HepG2 (cell line): ENCODE measurements at regions not wholly inside any gene's neighbourhood (a gene's known extent, or its start where the extent isn't known, plus 50 kb on each side); places are given as distances from the start of the nearest gene placed in this dataset.

Source experiments
- ATAC-seq: fragments of 200-7000 bp; cut with Tn5 transposase; 3 replicates; pipeline ENCODE4 v1.9.1; 2020; ENCODE audit warnings: mild to moderate bottlenecking, moderate library complexity
- BruUV-seq: library from RNA; stranded (reverse); fragments of 400-500 nt; replicated peaks from 2 replicates; lab custom pipeline; 2021; lab: Mats Ljungman, UMichigan
- CTCF ChIA-PET: fragments of 300-600 bp; formaldehyde crosslinking; extraction: SDS; loops from one replicate; lab custom pipeline; 2021; ENCODE audit warnings: low total read pairs, inconsistent platforms, low intra/inter-chr PET ratio; lab: Yijun Ruan, JAX
- POLR2A ChIA-PET: fragments of 350-600 bp; sonication (Branson Sonifier 250); formaldehyde crosslinking; loops from one replicate; lab custom pipeline; 2020; ENCODE audit warnings: antibody characterized with exemption, inconsistent platforms; lab: Yijun Ruan, JAX
- DNase-seq: peaks from one replicate; pipeline ENCODE4 v3.0.0-alpha.2; 2015; ENCODE audit warnings: low spot score
- FAIRE-seq: peaks from 3 replicates; lab custom pipeline; 2011; peaks lifted over from hg19 to GRCh38; lab: Jason Lieb, UNC
- H2AFZ ChIP-seq: one replicate; pipeline ENCODE4 v1.6.1; 2011; ENCODE audit warnings: low read length, inconsistent platforms
- H3K27ac ChIP-seq: fragments of 300-600 bp; 3 replicates; pipeline ENCODE4 v1.8.0; 2011; ENCODE audit warnings: mixed run types, mild to moderate bottlenecking, mixed read lengths, low read length, inconsistent platforms; ENCODE audit not compliant: insufficient read depth; ENCODE audit errors: extremely low read length
- H3K27me3 ChIP-seq, 2 experiments: fragments of 200-600 bp in 1 of 2; 2 replicates in 1 of 2; 3 replicates in 1 of 2; pipeline versions ENCODE4 v1.6.0 to v1.8.0; 2011; ENCODE audit warnings: low read length in 2 of 2, mild to moderate bottlenecking in 2 of 2, moderate library complexity in 2 of 2, inconsistent platforms in 1 of 2; ENCODE audit not compliant: insufficient read depth in 2 of 2, control insufficient read depth in 1 of 2
- H3K36me3 ChIP-seq, 2 experiments: fragments of 200-600 bp in 1 of 2; replicated peaks in 1 of 2; 2 replicates in 1 of 2; 3 replicates in 1 of 2; pipeline versions ENCODE4 v1.5.1 to v1.8.0; 2011; ENCODE audit warnings: low read length in 2 of 2, inconsistent platforms in 1 of 2; ENCODE audit not compliant: insufficient read depth in 2 of 2, control insufficient read depth in 1 of 2
- H3K4me1 ChIP-seq: 2 replicates; pipeline ENCODE4 v1.5.1; 2012; ENCODE audit warnings: low read length, inconsistent platforms; ENCODE audit not compliant: insufficient read depth
- H3K4me2 ChIP-seq: 2 replicates; pipeline ENCODE4 v1.6.0; 2011; ENCODE audit warnings: low read depth, low read length, inconsistent platforms
- H3K4me3 ChIP-seq, 3 experiments: fragments of 200-600 bp in 1 of 3; sonication (generic), shearing (Covaris generic) in 1 of 3; replicated peaks in 1 of 3; 2 replicates each; pipeline ENCODE4 v1.5.1; 2011 to 2016; ENCODE audit warnings: low read length in 3 of 3, inconsistent platforms in 2 of 3, low read depth in 2 of 3, mild to moderate bottlenecking in 2 of 3, control low read depth in 1 of 3, mixed read lengths in 1 of 3; ENCODE audit not compliant: insufficient read depth in 1 of 3
- H3K79me2 ChIP-seq: one replicate; pipeline ENCODE4 v1.6.1; 2011; ENCODE audit warnings: low read length, inconsistent platforms; ENCODE audit not compliant: insufficient read depth
- H3K9ac ChIP-seq: 2 replicates; pipeline ENCODE4 v1.6.0; 2011; ENCODE audit warnings: mild to moderate bottlenecking, low read depth, low read length, inconsistent platforms; ENCODE audit not compliant: insufficient read depth
- H3K9me3 ChIP-seq: 2 replicates; pipeline ENCODE4 v1.5.1; 2012; ENCODE audit warnings: mild to moderate bottlenecking, low read length
- H4K20me1 ChIP-seq: 2 replicates; pipeline ENCODE4 v1.6.0; 2011; ENCODE audit warnings: inconsistent platforms, mild to moderate bottlenecking, low read length, moderate library complexity; ENCODE audit not compliant: insufficient read depth
- CENPT ChIP-seq: sonication (generic); formaldehyde crosslinking; IDR thresholded peaks from 2 replicates; pipeline ENCODE4 v1.8.0; 2022; ENCODE audit warnings: low read depth, mild to moderate bottlenecking, moderate library complexity, missing genetic modification reagents
- HMG20B ChIP-seq: conservative IDR thresholded peaks from 2 replicates; pipeline ENCODE4 v1.6.1; 2016; ENCODE audit warnings: missing genetic modification reagents, missing compliant biosample characterization
- HNRNPK ChIP-seq: fragments of 200-400 bp; formaldehyde crosslinking; IDR thresholded peaks from 2 replicates; pipeline ENCODE4 v1.6.1; 2018; ENCODE audit warnings: low read length, low read depth, moderate library complexity, mild to moderate bottlenecking; ENCODE audit not compliant: poor library complexity, severe bottlenecking
- KLF9 ChIP-seq: IDR thresholded peaks from 2 replicates; pipeline ENCODE4 v1.6.1; 2016; ENCODE audit warnings: low read depth
- NFYC ChIP-seq: IDR thresholded peaks from 2 replicates; pipeline ENCODE4 v1.6.1; 2016; ENCODE audit warnings: missing genetic modification reagents, missing compliant biosample characterization
- RBFOX2 ChIP-seq: fragments of 200-400 bp; formaldehyde crosslinking; IDR thresholded peaks from 2 replicates; pipeline ENCODE4 v1.6.1; 2017; ENCODE audit warnings: low read depth, mild to moderate bottlenecking, low read length
- RBM22 ChIP-seq: fragments of 200-400 bp; formaldehyde crosslinking; optimal IDR thresholded peaks from 2 replicates; pipeline ENCODE3; 2017; ENCODE audit warnings: mild to moderate bottlenecking, low read length, moderate library complexity
- SIN3A ChIP-seq: IDR thresholded peaks from 2 replicates; pipeline ENCODE4 v1.6.1; 2011; ENCODE audit warnings: low read depth, mild to moderate bottlenecking, control low read depth, low read length, borderline replicate concordance
- SMYD3 ChIP-seq: sonication (generic); formaldehyde crosslinking; IDR thresholded peaks from 2 replicates; pipeline ENCODE4 v1.8.1; 2023; ENCODE audit warnings: mild to moderate bottlenecking, missing genetic modification reagents
- ZFP41 ChIP-seq: sonication (generic); formaldehyde crosslinking; IDR thresholded peaks from 2 replicates; pipeline ENCODE4 v1.4.0; 2020; ENCODE audit warnings: mild to moderate bottlenecking, missing genetic modification reagents, borderline replicate concordance
- ZNF260 ChIP-seq: sonication (generic); formaldehyde crosslinking; IDR thresholded peaks from 2 replicates; pipeline ENCODE4 v1.4.0; 2020; ENCODE audit warnings: missing genetic modification reagents, low read depth, mild to moderate bottlenecking, borderline replicate concordance
- ZNF367 ChIP-seq: sonication (generic); formaldehyde crosslinking; IDR thresholded peaks from 2 replicates; pipeline ENCODE4 v1.4.0; 2020; ENCODE audit warnings: missing genetic modification reagents, borderline replicate concordance
- ZNF496 ChIP-seq: sonication (generic); formaldehyde crosslinking; IDR thresholded peaks from 2 replicates; pipeline ENCODE4 v1.8.1; 2023; ENCODE audit warnings: mild to moderate bottlenecking, moderate library complexity, missing genetic modification reagents; ENCODE audit not compliant: insufficient replicate concordance
- ZNF672 ChIP-seq: sonication (generic); formaldehyde crosslinking; IDR thresholded peaks from 2 replicates; pipeline ENCODE4 v1.8.1; 2022; ENCODE audit warnings: missing genetic modification reagents
- WGBS: methylation state at CpG from one replicate; pipeline ENCODE4 v1.1.6; 2017; ENCODE audit warnings: low lambda C conversion rate; 5-methylcytosine and 5-hydroxymethylcytosine counted together
- in situ Hi-C: cut with HindIII; loops from 2 replicates; pipeline ENCODE4 v1.10.0; 2017; ENCODE audit warnings: low pct_unique_long_range_greater_than_20kb; ENCODE audit not compliant: extremely low pct_ligation_motif_present
- intact Hi-C: fragments of 100-400 bp; cut with micrococcal nuclease; formaldehyde crosslinking; loops from one replicate; pipeline ENCODE4 v1.10.0; 2022; ENCODE audit not compliant: unreplicated experiment
- TF ChIP-seq, protein P1 (sequence below): sonication (generic); formaldehyde crosslinking; IDR thresholded peaks from 2 replicates; pipeline ENCODE4 v1.8.0; 2023; ENCODE audit warnings: mild to moderate bottlenecking, missing genetic modification reagents
- TF ChIP-seq, protein P2 (sequence below): sonication (generic); formaldehyde crosslinking; IDR thresholded peaks from 2 replicates; pipeline ENCODE4 v1.8.0; 2022; ENCODE audit warnings: mild to moderate bottlenecking, missing genetic modification reagents, moderate library complexity
- TF ChIP-seq, protein P3 (sequence below): IDR thresholded peaks from 2 replicates; pipeline ENCODE4 v1.6.1; 2016; ENCODE audit warnings: control low read depth
- TF ChIP-seq, protein P4 (sequence below): sonication (generic); formaldehyde crosslinking; IDR thresholded peaks from 2 replicates; pipeline ENCODE4 v1.8.1; 2023; ENCODE audit warnings: missing genetic modification reagents, mild to moderate bottlenecking, borderline replicate concordance
- TF ChIP-seq, protein P5 (sequence below): fragments of 450-650 bp; IDR thresholded peaks from 2 replicates; pipeline ENCODE4 v1.6.1; 2016

DNA sequence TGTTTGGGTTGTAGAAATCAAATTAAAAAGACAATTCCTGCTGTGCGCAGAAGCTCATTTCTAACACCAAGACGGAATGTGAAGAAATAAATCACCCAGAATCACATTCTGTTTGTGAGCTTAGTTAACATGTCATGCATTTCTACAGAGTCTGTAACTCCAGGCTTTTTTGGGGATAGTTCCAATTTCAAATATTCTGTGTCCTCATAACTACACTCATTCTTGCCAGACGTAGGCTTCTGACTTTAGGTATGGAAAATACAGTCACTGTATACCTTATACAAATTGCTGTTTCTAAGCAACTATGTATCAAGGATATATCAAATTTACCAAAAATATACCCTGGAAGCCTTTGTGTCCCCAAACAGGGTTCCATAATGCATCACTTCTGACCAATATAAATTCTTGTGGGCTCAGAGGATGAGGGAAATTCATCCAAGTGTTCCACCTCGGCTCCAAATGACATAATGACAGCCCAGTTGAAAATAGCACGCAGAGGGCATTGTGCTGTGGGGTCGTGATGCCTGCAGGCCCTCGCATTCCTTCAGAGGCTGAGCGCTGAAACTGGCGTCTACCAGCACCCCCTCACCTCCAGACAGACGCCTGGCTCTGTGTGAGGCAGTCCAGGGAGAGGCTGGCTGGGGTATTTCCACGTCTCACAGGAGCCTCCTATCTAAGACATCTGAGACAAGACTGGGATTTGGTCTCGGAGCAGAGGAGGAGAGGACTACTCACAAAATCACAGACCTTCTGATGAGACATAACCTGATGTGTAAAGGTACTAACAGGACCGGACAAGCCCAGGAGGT lies 79.8 kb downstream of the KLF4 start (continued):
- TF ChIP-seq, protein P1, sequence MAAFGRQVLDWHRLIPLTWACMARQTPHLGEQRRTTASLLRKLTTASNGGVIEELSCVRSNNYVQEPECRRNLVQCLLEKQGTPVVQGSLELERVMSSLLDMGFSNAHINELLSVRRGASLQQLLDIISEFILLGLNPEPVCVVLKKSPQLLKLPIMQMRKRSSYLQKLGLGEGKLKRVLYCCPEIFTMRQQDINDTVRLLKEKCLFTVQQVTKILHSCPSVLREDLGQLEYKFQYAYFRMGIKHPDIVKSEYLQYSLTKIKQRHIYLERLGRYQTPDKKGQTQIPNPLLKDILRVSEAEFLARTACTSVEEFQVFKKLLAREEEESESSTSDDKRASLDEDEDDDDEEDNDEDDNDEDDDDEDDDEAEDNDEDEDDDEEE (CRISPR knock-in tag) = no peak

DNA sequence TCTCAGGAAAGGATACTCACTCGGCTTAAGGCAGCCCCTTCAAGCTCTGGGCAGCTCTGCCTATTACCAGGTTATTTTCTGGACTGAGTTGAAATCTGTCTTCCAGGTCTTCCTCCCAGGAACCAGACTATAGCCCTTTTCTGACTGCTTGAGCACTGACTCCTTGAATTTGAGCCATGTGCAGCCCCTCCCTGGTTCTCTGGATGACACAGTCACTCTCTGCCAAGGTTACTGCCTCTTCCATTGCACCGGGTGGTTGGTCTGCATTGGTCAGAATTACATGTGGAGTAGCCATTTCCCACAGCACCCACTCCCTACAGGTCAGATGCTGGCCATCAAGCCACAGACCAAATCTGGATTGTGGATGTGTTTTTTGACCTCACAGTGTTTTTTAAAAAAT lies 81.9 kb downstream of the KLF4 start:
- intact Hi-C loops = no loop called here
- no peak for FAIRE-seq
- ATAC-seq = no peak
- Histone ChIP-seq H3K4me3 (no peak overlapping the region), H3K36me3 (no peaks in the 10 kb centered on the region), H3K4me2 (no peak overlapping the region), H3K79me2 (no peaks in the 10 kb centered on the region), H3K9ac (no peak overlapping the region), H3K27ac (no peak overlapping the region), H2AFZ (no peak overlapping the region), H3K27me3 (peaks cover 0 to 2% of the 10 kb centered on the region in 2 experiments; a peak in 2 of 5 replicates), H4K20me1 (no peaks in the 10 kb centered on the region), H3K4me1 (no peaks in the 10 kb centered on the region), H3K9me3 (no peaks in the 10 kb centered on the region)
- DNase-seq = no peak
- WGBS = 13% methylated on average over 1 of the region's 2 CpGs
- in situ Hi-C loops = loop anchor here (25.0 kb wide), 1 partner anchor 1155 kb away; no protein-coding TSS in a partner anchor
- ChIA-PET CTCF (no interaction called here), POLR2A (no interaction called here)
- BruUV-seq = no TSS peak
- no peak for TF ChIP-seq ZNF672 (CRISPR knock-in tag)
- no peak for TF ChIP-seq ZNF367 (CRISPR knock-in tag)
- no peak for TF ChIP-seq RBM22
- no peak for TF ChIP-seq CENPT (CRISPR knock-in tag)
- no peak for TF ChIP-seq HMG20B (CRISPR knock-in tag)
- no peak for TF ChIP-seq SIN3A
- no peak for TF ChIP-seq ZFP41 (CRISPR knock-in tag)
- TF ChIP-seq, protein P2, sequence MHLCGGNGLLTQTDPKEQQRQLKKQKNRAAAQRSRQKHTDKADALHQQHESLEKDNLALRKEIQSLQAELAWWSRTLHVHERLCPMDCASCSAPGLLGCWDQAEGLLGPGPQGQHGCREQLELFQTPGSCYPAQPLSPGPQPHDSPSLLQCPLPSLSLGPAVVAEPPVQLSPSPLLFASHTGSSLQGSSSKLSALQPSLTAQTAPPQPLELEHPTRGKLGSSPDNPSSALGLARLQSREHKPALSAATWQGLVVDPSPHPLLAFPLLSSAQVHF (CRISPR knock-in tag) = no peak
- TF ChIP-seq, protein P3, sequence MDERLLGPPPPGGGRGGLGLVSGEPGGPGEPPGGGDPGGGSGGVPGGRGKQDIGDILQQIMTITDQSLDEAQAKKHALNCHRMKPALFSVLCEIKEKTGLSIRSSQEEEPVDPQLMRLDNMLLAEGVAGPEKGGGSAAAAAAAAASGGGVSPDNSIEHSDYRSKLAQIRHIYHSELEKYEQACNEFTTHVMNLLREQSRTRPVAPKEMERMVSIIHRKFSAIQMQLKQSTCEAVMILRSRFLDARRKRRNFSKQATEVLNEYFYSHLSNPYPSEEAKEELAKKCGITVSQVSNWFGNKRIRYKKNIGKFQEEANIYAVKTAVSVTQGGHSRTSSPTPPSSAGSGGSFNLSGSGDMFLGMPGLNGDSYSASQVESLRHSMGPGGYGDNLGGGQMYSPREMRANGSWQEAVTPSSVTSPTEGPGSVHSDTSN (CRISPR knock-in tag) = no peak
- TF ChIP-seq KLF9 = no peak
- TF ChIP-seq ZNF496 = no peak
- TF ChIP-seq, protein P4, sequence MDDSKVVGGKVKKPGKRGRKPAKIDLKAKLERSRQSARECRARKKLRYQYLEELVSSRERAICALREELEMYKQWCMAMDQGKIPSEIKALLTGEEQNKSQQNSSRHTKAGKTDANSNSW = no peak
- TF ChIP-seq HNRNPK = no peak
- no peak for TF ChIP-seq SMYD3 (CRISPR knock-in tag)
- no peak for TF ChIP-seq RBFOX2
- TF ChIP-seq, protein P5, sequence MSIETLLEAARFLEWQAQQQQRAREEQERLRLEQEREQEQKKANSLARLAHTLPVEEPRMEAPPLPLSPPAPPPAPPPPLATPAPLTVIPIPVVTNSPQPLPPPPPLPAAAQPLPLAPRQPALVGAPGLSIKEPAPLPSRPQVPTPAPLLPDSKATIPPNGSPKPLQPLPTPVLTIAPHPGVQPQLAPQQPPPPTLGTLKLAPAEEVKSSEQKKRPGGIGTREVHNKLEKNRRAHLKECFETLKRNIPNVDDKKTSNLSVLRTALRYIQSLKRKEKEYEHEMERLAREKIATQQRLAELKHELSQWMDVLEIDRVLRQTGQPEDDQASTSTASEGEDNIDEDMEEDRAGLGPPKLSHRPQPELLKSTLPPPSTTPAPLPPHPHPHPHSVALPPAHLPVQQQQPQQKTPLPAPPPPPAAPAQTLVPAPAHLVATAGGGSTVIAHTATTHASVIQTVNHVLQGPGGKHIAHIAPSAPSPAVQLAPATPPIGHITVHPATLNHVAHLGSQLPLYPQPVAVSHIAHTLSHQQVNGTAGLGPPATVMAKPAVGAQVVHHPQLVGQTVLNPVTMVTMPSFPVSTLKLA = no peak
- TF ChIP-seq ZNF260 (CRISPR knock-in tag) = no peak
- TF ChIP-seq NFYC (CRISPR knock-in tag) = no peak
